Neural cell (in vitro differentiated cells): ENCODE measurements at regions not wholly inside any gene's neighbourhood (a gene's known extent, or its start where the extent isn't known, plus 50 kb on each side); places are given as distances from the start of the nearest gene placed in this dataset.

Experiments
- CTCF ChIP-seq: fragments of 450-650 bp; IDR thresholded peaks from 2 replicates; pipeline ENCODE4 v1.5.1; 2014; ENCODE audit warnings: antibody characterized with exemption, mild to moderate bottlenecking, moderate library complexity; ENCODE audit not compliant: poor library complexity, severe bottlenecking
- EZH2 ChIP-seq: fragments of 200-600, 300-800 bp; shearing (Covaris generic), sonication (generic); IDR thresholded peaks from 2 replicates; pipeline ENCODE4 v1.6.1; 2014; ENCODE audit warnings: antibody characterized with exemption, low read length, borderline replicate concordance, mild to moderate bottlenecking; ENCODE audit not compliant: insufficient read depth, poor library complexity, severe bottlenecking

GRCh38 chr4:152128356-152128755 is 367.5 kb upstream of the GATB start:
- TF ChIP-seq CTCF (no peak), EZH2 (no peak)
